ENCODE measurements at regions not wholly inside any gene's neighbourhood (a gene's known extent, or its start where the extent isn't known, plus 50 kb on each side); places are given as distances from the start of the nearest gene placed in this dataset.

GRCh38 chr2:62334440-62335058 is 138.6 kb downstream of the B3GNT2 start:
- Histone ChIP-seq H3K4me2 (replicated peaks; ENCODE audit: low read depth, low read length, poor library complexity, severe bottlenecking) (no peak overlapping the region), H4K20me1 (ENCODE audit: control insufficient read depth, insufficient read depth, low read length, poor library complexity, severe bottlenecking) (no peaks in the 10 kb centered on the region), H3K27me3 (replicated peaks in 1 of 4; ENCODE audit: control extremely low read depth in 1 of 4, control insufficient read depth in 3 of 4, insufficient read depth in 4 of 4, low read length in 3 of 4) (no peaks in the 10 kb centered on the region), H3K36me3 (replicated peaks in 1 of 2; ENCODE audit: control extremely low read depth in 1 of 2, control insufficient read depth in 1 of 2, extremely low read depth in 1 of 2, insufficient read depth in 2 of 2, low read length in 1 of 2) (no peaks in the 10 kb centered on the region), H3K9me3 (ENCODE audit: control extremely low read depth in 1 of 3, control insufficient read depth in 2 of 3, insufficient read depth in 1 of 3, low read length in 2 of 3) (peaks cover 0 to 6% (median 0%) of the 10 kb centered on the region in 3 donors), H3K27ac (ENCODE audit: low read length in 2 of 2) (no peak overlapping the region), H3K4me1 (ENCODE audit: control insufficient read depth in 2 of 2, insufficient read depth in 2 of 2, low read length in 2 of 2) (no peaks in the 10 kb centered on the region), H3K9ac (ENCODE audit: low read length) (no peak overlapping the region), H3K79me2 (ENCODE audit: control insufficient read depth, insufficient read depth, low read length) (no peaks in the 10 kb centered on the region), H2AFZ (ENCODE audit: insufficient read depth, low read depth, low read length, poor library complexity, severe bottlenecking) (no peak overlapping the region), H3K4me3 (ENCODE audit: control extremely low read depth in 1 of 5, extremely low read depth in 1 of 5, insufficient read depth in 1 of 5, low read depth in 2 of 5, low read length in 4 of 5) (no peak overlapping the region)
- Mint-ChIP-seq H3K27ac (no peak overlapping the region), H3K27me3 (no peaks in the 10 kb centered on the region), H3K4me1 (peaks cover 6% of the 10 kb centered on the region), H3K4me3 (no peak overlapping the region), H3K9me3 (ENCODE audit: insufficient read depth) (peaks cover 3% of the 10 kb centered on the region)
- POLR2A ChIA-PET: no interaction called here
- DNase-seq (no peak), ATAC-seq (ENCODE audit: low read depth) (no peak)
- WGBS (ENCODE audit: insufficient coverage): 96% methylated on average over 3 of the region's 6 CpGs
- intact Hi-C loops (cut with micrococcal nuclease): no loop called here
- TF ChIP-seq CTCF (IDR thresholded peaks at IDR 0.05): no peak
- TF ChIP-seq EZH2 (IDR thresholded peaks at IDR 0.05; ENCODE audit: borderline replicate concordance, insufficient read depth, low read depth, low read length, poor library complexity, severe bottlenecking): no peak
- CTCF ChIA-PET: no interaction called here

GRCh38 chr2:62334009-62334408 is 138.1 kb downstream of the B3GNT2 start:
- ATAC-seq (ENCODE audit: low read depth) (no peak), DNase-seq (no peak)
- Mint-ChIP-seq H3K27ac (no peak overlapping the region), H3K4me3 (no peak overlapping the region), H3K4me1 (peaks cover 6% of the 10 kb centered on the region), H3K9me3 (ENCODE audit: insufficient read depth) (peaks cover 3% of the 10 kb centered on the region), H3K27me3 (no peaks in the 10 kb centered on the region)
- Histone ChIP-seq H2AFZ (ENCODE audit: insufficient read depth, low read depth, low read length, poor library complexity, severe bottlenecking) (no peak overlapping the region), H3K4me1 (ENCODE audit: control insufficient read depth in 2 of 2, insufficient read depth in 2 of 2, low read length in 2 of 2) (no peaks in the 10 kb centered on the region), H3K36me3 (replicated peaks in 1 of 2; ENCODE audit: control extremely low read depth in 1 of 2, control insufficient read depth in 1 of 2, extremely low read depth in 1 of 2, insufficient read depth in 2 of 2, low read length in 1 of 2) (no peaks in the 10 kb centered on the region), H4K20me1 (ENCODE audit: control insufficient read depth, insufficient read depth, low read length, poor library complexity, severe bottlenecking) (no peaks in the 10 kb centered on the region), H3K79me2 (ENCODE audit: control insufficient read depth, insufficient read depth, low read length) (no peaks in the 10 kb centered on the region), H3K27ac (ENCODE audit: low read length in 2 of 2) (no peak overlapping the region), H3K9me3 (ENCODE audit: control extremely low read depth in 1 of 3, control insufficient read depth in 2 of 3, insufficient read depth in 1 of 3, low read length in 2 of 3) (peaks cover 0 to 6% (median 0%) of the 10 kb centered on the region in 3 donors), H3K27me3 (replicated peaks in 1 of 4; ENCODE audit: control extremely low read depth in 1 of 4, control insufficient read depth in 3 of 4, insufficient read depth in 4 of 4, low read length in 3 of 4) (no peaks in the 10 kb centered on the region), H3K9ac (ENCODE audit: low read length) (no peak overlapping the region), H3K4me3 (ENCODE audit: control extremely low read depth in 1 of 5, extremely low read depth in 1 of 5, insufficient read depth in 1 of 5, low read depth in 2 of 5, low read length in 4 of 5) (no peak overlapping the region), H3K4me2 (replicated peaks; ENCODE audit: low read depth, low read length, poor library complexity, severe bottlenecking) (no peak overlapping the region)
- TF ChIP-seq EZH2 (IDR thresholded peaks at IDR 0.05; ENCODE audit: borderline replicate concordance, insufficient read depth, low read depth, low read length, poor library complexity, severe bottlenecking): no peak
- no peak for TF ChIP-seq CTCF (IDR thresholded peaks at IDR 0.05)
- POLR2A ChIA-PET: no interaction called here
- 0% methylated on average over 1 of the region's 4 CpGs for WGBS (ENCODE audit: insufficient coverage)
- intact Hi-C loops (cut with micrococcal nuclease): no loop called here
- CTCF ChIA-PET: no interaction called here

Measured in B cell (primary cell).